Left hindlimb (tissue), 1 donor: ENCODE measurements at regions not wholly inside any gene's neighbourhood (a gene's known extent, or its start where the extent isn't known, plus 50 kb on each side); places are given as distances from the start of the nearest gene placed in this dataset.

ENCODE experiments used
- DNase-seq: peaks from one replicate; pipeline ENCODE4 v3.0.0-alpha.2; 2018

- DNase-seq: no peak
Observed at GRCh38 chr16:26729951-26730541, 336.7 kb upstream of the C16orf82 start.

- DNase-seq: no peak
Observed at GRCh38 chr16:26731729-26732128, 335.0 kb upstream of the C16orf82 start.

GRCh38 chr16:26733710-26734109, 333.0 kb upstream of the C16orf82 start:
- no peak for DNase-seq

GRCh38 chr16:26735521-26735920, 331.2 kb upstream of the C16orf82 start:
- no peak for DNase-seq

- no peak for DNase-seq
Observed at GRCh38 chr16:26736084-26736483, 330.6 kb upstream of the C16orf82 start.

GRCh38 chr16:26740771-26741170, 326.0 kb upstream of the C16orf82 start:
- DNase-seq: no peak

- DNase-seq: no peak
Observed at GRCh38 chr16:26742040-26742439, 324.7 kb upstream of the C16orf82 start.

GRCh38 chr16:26744430-26744829, 322.3 kb upstream of the C16orf82 start:
- no peak for DNase-seq

GRCh38 chr16:26747760-26748159, 319.0 kb upstream of the C16orf82 start:
- no peak for DNase-seq

- no peak for DNase-seq
Observed at GRCh38 chr16:26749072-26749471, 317.7 kb upstream of the C16orf82 start.

GRCh38 chr16:26752166-26752565, 314.6 kb upstream of the C16orf82 start:
- no peak for DNase-seq

- no peak for DNase-seq
Observed at GRCh38 chr16:26756633-26757032, 310.1 kb upstream of the C16orf82 start.

GRCh38 chr16:26762594-26762993, 304.1 kb upstream of the C16orf82 start:
- no peak for DNase-seq

- no peak for DNase-seq
Observed at GRCh38 chr16:26765087-26765486, 301.6 kb upstream of the C16orf82 start.

- DNase-seq: no peak
Observed at GRCh38 chr16:26768385-26769010, 298.2 kb upstream of the C16orf82 start.

GRCh38 chr16:26770547-26770946, 296.2 kb upstream of the C16orf82 start:
- DNase-seq: no peak

- DNase-seq: no peak
Observed at GRCh38 chr16:26772503-26772902, 294.2 kb upstream of the C16orf82 start.

- DNase-seq: no peak
Observed at GRCh38 chr16:26777821-26778220, 288.9 kb upstream of the C16orf82 start.

GRCh38 chr16:26787924-26788323, 278.8 kb upstream of the C16orf82 start:
- DNase-seq: no peak

- DNase-seq: no peak
Observed at GRCh38 chr16:26791169-26791568, 275.6 kb upstream of the C16orf82 start.

- DNase-seq: no peak
Observed at GRCh38 chr16:26795184-26795583, 271.5 kb upstream of the C16orf82 start.

GRCh38 chr16:26801628-26802027, 265.1 kb upstream of the C16orf82 start:
- DNase-seq: no peak

GRCh38 chr16:26802440-26802839, 264.3 kb upstream of the C16orf82 start:
- no peak for DNase-seq

GRCh38 chr16:26802965-26803364, 263.8 kb upstream of the C16orf82 start:
- DNase-seq: no peak

GRCh38 chr16:26806657-26807056, 260.1 kb upstream of the C16orf82 start:
- no peak for DNase-seq
